ENCODE measurements at regions not wholly inside any gene's neighbourhood (a gene's known extent, or its start where the extent isn't known, plus 50 kb on each side); places are given as distances from the start of the nearest gene placed in this dataset.

DNA sequence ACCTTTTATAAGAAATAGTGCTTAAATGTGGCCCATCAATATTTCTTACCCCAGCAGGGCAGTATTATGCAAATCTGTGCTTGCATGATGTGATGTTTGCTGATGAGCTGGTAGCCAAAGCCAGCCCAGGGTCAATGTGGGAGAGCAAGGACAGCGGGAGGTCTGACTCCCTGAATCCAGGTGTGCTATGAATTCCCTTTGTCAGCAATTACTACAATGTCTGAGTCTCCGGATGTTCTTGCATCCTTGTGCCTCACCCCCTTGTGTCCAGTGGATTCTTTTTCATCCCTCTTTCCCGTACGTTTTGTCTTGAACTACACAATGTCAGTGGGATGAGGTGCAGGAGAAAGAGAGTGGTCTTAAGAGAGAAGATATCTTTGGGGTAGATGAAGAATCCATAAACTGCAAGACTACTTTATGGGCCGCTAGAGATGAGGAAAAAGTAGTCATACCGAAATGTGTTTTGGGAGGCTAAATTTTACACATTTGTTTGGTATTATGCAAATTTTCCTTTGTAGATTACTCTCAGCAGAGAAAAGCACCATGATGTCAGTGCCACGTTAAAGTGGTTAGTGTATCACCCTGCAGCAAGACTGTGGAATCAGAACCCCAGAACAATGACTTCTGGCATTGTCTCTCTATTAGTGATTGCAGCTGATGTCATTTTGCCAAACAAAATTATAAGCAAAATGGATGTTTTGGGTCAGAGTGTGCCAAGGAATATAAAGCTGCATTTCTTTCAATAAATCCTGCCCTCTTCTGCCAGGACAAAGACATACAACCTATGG lies 53.5 kb upstream of the TSHZ3 start:
- DNase-seq, result no peak

DNA sequence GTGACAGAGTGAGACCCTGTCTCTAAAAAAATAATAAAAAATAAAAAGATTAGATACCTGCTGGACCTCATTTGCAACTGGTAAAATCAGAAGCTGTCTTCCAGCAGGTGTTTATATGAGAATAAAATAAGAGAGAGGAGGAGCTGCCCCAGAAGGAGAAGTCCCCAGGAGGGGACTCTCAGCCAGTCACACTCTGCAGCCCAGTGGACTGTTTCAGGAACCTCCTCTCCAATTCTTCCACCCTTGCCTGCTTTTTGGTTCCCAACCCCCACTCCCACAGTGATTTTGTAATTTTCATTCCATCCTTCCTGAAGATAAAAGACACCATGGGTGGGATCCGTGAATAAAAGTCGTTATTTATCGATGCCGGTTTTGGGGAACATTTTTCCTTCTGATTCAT lies 56.9 kb upstream of the TSHZ3 start:
- DNase-seq, result no peak

DNA sequence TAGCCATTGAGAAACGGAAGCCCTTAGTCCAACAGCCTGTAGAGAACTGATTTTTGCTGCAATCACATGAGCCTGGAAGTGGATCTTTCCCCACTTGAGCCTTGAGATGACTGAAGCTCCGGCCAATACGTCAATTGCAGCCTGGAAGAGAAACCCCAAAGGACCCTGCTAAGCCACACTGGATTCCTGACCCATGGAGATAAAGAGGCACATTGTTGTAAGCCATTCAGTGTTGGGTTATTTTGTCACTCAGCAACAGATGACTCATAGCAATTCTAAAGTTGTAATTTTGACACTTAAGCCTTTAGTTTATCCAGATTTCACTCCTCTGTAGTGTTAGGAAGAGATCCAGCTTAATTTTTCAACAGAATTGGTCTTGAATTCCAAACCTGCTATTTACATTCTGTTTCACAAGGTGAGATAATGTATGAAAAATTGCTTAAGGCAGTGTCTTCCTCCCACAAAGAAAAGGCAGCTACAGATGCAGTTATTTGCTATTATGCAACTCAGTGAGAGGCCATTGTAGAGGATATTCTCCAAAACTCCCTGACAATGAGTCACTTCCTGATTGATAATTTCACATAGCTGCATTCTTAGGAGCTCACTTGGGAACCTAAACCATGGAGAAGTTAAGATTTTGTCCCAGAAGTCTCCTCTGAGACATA lies 59.4 kb upstream of the TSHZ3 start:
- no peak for DNase-seq

DNA sequence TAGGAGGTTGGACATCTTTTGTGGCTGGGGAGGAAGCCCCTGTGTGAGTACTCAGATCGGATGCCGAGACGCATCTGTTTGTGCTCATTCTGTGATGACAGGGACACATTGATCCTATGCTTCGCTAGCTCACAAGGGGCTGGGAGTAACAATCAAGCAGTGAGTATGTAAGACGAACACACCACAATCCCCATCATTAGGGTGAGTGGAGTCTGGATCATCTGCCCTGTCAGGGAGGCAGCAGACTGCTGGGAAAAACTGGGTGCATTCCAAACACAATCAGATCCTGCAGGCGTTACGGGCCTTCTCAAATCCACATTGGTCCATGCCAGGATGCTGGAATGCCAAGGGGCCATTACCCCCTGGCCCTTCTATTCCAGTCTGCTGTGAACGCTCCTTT lies 64.1 kb upstream of the TSHZ3 start:
- no peak for DNase-seq

DNA sequence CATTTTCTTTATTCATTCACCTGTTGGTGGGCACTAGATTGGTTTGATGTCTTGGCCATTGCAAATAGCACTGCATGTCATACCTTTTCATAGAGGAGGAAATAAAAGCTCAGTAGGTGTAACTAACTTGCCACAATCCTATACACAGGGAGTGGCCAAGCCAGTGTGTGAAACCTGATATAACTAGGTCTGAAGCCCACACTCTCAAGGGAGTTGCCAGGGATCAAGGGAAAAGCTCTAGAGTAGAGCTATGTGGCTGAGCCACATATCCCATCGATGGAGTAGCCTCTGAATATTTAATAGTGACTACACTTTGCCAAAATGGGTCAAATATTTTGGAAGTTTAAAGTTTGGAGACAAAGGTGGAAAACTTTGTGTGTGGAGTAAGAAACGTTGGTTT lies 66.1 kb upstream of the TSHZ3 start:
- no peak for DNase-seq

DNA sequence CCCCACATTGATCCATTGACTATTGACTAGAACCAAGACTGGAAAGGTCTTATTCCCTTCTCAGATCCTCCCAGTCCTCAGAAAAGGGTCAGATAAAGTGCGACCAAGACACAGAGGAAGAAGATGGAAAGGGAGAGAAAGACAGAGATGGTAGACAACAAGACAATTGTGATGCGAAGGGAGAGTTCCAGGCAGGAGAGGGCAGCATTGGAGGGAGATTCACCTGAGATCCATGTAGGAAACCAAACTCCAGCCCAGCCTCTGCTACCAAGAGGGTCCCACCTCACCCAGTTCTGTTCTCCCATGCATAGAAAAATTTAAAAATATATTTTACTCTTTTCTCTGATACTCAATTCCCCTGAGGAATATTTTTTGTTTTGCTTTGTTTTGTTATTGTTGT lies 67.3 kb upstream of the TSHZ3 start:
- DNase-seq, result no peak

DNA sequence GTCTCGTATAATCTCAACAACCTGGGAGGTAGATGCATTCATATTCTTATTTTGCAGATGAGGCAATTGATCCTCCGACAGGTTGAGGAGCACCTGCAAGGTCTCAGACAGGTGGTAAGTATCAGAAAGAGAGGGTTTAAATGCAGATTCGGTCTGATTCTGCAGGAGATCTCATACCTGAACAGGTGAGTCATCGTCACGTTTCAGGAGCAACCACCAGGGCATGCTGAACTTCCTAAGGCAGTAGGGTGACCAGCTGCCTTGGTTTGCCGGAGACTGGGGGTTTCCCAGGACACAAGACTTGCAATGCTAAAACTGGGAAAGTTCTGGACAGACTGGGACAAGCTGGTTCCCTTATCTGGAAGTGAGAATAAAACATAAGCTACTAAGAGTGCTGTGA lies 68.8 kb upstream of the TSHZ3 start:
- DNase-seq, result no peak

DNA sequence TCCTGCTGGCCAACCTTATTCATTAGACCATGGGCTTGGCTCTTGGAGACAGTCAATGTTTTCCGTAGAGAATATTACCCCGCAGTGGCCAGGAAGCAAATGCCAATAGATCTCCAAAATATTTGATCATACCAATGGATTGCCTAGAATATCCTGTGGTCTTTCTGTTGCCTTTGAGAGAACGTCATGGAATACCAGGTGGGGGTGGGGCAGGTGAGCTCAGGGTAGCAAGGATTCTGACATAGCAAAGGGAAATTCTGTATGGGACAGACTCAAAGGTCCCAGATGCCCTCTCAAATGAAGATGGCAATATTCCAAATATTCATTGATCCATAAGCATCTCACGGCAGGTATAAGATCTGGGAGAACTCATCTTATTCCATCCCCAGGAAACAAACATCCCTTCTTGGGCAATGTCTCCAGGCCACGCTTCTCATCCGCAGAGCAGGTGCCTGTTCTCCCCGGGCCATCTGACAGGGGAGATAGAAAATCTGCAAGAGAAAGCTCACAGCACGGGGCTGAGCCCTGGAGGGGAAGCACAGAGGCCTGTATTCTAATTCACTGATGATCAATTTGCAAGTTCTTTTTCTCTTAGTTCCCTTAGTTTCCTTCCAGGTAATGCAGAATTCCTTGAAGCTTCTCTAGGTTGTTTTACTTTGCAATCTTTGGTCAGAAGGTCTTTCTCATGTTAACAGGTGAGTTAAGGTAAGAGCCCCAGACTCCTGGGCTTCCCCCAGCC lies 69.6 kb upstream of the TSHZ3 start:
- DNase-seq, result no peak

DNA sequence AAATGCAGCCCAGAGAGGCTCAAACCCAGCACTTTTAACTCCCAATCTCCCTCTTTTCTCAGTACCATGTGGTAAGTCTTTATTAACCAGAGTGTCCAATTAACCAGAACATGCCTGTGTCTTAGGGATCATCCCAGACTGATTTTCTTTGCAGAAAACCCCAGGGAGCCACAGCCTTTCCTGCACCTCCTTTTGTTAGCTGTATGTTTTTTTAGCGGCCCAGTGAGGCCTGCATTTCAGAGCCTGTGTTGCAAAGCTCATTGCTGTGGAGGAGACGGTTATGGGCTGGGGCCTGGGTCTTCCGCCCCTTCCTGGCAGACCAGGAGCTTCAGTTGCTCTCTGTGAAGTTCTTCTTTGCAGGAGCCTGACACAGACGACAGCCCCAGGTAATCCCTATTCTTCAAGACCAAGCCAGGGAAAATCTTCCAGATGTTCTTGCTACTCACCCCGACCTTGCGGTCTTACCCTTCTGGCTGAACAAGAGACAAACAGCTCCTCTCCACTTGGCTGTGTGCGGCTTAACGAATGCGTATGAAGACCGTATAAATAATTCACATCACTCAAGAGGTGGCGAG lies 70.7 kb upstream of the TSHZ3 start:
- no peak for DNase-seq

DNA sequence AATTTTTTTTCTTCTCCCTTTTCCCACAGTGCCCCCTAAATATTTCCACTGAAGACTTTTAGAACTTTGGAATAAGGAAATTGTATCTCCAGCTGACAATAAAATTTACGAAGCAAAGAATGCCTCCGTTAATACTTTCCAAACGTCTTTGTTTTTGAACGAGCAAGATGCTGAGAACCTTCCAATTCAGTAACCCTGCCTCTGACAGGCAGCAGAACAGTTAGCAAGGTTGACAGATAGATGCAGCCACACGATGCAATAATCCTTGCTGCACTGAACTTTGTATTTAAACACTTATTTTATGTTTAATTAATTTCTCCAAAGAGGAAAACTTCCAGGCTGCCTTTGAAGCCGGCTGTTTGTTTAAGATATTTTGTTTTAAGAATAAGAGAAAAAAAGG lies 71.8 kb upstream of the TSHZ3 start:
- no peak for DNase-seq

DNA sequence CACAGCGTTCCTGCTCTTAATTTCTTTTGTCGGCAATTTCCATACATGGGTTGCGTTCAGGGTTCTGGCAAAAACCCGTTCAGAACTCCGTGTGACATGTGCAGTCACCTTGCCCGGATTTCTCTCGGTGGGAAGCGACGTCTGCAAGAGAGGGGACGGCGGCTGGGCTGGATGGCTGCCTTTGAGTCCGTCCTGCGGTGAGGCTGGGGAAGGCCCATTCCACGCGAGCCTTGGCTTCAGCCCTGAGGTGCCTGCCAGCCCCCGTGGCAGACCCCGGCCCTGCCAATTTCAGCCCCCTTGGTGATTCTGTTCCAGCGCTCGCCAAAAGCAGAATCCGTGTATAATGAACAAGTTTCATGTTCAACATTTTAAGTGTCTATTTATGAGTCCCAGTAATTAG lies 72.6 kb upstream of the TSHZ3 start:
- no peak for DNase-seq

DNA sequence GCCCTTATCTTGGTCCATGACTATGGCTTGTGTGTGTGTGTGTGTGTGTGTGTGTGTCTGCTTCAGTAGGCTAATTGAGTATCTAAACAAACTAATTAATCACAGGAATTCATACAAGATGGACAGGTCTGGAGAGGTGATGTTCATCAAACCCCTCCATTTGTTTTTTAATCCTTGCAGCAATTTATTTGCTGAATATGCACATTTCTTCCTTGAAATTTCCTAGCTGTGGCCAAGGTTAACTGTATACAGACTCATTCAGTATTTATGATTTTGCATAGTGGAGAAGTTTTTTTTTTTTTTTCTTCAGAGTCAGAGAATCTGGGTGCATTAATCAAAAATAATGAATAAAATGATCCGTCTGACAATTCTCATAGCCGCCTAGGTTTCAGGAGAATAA lies 74.7 kb upstream of the TSHZ3 start:
- DNase-seq, result no peak

DNA sequence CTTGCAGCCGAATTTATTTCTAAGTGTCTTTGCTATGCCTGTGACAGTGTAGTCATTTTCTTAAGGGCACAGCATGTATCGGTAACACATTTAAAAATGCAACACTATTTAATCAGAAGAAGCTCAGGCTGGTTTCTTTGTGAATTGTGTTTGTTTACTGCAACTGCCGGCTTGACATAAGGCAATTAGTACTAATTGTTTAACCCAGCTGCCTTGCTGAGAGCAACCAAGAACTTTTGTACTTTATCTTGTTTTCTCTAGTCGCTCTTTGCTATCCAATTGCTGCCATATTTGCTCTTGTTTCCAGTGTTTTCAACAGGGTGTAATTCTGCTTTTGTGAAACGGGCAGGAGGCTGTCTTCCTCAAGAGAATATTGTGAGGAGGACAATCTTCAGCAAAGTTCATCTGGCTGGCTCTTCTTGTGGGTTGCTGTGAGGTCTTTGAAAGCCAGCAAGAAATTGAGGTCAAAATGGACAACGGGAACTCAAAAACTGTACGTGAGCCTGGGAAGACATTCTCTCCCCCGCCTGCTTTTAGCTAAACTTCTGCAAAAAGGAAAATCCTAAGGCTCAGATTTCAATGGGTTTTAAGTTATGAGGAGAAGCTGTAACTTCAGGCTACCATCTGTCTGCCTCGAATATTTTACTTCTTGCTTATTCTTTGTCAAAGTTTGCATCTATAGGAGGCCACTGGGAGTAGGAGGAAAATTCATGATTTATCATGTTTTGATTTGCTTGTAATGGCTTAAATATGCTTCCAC lies 75.8 kb upstream of the TSHZ3 start:
- DNase-seq, result no peak

DNA sequence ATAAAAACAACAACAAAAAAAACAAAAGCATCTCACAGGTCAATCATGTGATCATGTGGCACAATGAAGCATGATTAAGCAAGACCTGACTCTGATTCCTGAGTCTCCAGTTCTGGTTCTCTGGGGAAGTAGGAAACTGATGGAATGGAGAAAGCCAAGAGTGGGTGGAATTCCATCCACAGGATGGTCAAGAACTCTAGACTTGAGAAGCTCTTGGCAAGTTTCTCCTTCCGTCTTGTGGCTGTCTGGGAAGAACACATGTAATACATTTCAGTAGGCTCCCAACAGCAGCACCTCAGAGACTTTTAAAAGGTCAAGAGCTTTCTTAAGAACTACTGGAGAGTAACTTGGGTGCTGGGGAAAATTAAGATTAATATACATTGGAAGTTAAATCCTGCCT lies 78.6 kb upstream of the TSHZ3 start:
- DNase-seq, result no peak

DNA sequence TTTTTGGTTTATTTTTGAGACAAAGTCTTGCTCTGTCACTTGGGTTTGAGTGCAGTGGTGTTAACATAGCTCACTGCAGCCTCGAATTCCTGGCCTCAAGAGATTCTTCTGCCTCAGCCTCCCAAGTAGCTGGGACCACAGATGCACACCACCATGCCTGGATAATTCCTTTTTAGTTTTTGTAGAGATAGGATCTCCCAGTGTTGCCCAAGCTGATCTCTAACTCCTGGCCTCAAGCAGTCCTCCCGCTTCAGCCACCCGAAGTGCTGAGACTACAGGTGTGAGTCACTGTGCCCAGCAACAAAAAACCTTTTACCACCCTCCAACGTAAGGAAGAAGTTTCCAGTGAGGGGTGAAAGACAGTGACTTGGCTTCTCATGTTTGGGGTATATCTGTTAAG lies 81.1 kb upstream of the TSHZ3 start:
- DNase-seq, result no peak

DNA sequence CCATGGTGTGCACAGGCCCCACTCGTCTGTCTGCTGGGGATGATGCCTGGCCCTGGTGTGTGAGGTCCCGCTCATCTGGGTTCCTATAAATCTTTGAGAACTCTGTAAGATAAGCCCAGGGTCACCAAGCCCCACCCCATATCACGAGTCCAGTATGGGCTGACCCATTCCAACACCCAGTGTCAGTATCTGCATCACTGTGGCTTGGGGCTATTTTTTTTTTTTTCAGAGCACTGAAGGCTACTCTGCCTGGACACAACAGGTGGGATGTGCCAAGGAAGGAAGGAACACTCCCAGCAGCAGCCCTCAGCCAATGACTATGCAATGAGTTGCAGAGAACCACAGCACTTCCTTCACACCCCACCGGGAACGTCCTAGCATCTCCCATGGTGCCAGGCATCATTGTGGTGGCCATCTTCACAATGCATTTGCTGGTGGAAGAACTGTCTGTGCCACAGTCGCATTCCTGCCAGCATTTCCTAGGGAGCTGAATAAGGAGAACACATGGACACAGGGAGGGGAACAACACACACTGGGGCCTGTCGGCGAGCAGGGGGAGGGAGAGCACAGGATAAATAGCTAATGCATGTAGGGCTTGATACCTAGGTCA lies 83.1 kb upstream of the TSHZ3 start:
- no peak for DNase-seq

DNA sequence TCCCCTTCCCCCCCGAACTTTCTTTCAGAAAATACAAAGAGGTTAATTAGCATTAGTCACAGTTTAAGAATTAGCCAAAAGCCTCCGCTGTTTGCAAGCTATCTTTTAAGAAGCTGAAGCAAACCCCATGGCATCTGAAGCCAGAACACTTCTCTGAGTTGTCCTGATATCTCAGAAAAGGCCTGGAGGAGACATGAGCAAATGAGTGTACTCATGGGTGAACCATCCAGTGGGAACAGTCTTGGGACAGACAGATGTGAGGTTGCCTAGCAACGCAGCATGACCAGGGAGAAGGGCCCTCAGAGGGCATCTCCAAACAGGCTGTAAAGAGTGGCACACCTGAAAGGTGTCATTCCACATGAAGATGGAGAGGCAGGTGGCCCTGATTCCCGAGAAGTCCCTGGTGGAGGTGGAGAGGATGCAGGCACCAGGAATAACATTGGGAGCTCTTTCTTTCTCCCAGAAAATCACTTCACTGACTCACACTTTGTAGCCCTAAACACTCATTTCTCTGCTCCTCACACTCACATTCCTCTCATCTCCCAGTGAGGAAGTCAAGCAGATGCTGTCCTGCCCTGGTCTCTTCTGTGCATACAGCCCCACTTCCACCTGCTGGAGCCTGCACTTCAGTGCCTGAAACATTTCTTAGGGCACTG lies 87.0 kb upstream of the TSHZ3 start:
- DNase-seq, result no peak

DNA sequence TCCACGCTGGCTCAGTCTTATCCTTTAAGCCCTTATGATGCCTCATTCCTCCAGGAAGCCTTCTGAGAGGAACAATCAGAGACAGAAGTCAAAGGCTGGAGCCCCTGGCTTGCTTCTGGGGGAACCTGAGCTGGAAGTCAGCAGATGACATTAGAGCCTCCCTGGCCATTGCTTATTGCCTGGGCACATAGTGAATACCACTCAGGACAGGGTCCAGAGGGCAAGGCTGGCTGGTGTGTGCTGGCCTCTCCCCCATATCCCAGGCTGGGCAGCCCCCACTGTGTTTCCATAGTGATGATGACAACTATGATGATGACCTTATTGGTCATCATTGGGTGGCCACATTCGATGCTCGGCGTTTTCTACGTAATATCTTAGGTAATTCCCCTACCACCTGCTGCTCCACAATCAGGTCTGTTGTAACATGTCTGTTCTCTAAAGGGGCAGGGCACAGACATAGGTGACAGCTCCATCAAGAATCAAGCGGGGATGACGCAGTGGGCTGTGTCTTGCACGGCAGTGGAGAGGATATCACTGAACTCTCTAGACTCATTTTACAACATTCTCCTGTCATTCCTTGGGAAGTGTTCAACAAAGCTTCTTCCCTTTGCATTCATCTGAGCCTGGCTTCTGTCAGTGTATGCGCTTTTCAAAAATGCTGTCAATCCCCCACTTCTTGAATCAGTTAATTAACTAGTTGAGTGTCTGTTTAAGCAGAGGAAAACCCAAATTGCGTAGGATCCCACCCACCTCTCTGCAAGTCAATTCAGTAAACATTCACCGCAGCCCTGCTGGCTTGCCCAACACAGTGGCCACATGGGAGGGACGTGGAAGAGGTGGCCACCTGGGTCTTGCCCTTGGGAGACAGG lies 89.4 kb upstream of the TSHZ3 start:
- no peak for DNase-seq

DNA sequence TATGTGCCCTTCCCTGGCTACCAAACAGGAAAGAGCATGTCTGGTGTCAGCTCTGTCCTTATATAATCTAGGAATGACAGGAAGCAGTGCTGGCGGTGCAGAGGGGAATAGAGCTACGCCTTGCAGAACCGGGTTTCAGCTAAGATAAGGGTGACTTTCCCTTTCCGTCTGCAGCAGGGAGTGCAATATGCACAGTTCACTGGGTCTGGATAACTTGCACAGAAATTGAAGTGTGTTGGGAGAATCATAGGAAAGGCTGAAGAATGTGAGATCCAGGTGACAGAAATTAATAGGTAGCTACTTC lies 90.0 kb upstream of the TSHZ3 start:
- DNase-seq, result no peak

DNA sequence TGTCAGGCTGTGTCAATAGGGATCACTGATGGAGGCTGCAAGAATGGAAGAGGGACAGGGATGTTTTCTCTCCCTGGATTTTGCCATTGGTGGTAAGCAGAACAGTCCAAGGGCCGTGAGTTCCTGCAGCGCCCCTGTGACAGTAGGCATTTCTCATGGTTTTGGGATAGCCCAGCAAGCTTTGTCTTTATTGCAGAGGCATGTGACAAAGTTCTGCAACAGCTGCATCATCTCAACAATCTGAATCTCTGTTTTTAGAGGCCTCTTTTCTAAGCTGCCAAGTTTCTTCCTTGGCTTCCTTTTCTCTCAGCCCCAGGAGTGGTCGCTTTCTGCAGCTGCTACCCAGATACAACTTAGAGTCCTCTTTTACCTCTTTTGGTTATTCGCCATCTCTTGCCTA lies 95.7 kb upstream of the TSHZ3 start:
- DNase-seq, result no peak

DNA sequence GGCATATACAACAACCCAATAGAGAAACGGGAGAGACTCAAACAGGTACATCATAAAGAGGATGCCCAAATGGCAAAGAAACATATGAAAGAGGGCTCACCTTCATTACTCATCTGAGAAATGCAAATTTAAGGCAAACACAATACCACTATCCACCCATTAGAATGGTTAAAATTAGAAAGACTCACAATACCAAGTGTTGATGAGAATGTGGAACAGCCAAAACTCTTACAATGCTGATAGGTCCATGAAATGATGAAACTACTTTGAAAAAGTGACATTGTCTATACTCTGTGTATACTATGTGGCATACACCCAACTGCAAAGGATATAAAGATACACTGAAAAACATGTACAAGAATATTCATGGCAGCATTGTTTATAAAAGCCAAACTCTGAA lies 96.2 kb upstream of the TSHZ3 start:
- no peak for DNase-seq
